BE2C (cell line): ENCODE measurements at regions not wholly inside any gene's neighbourhood (a gene's known extent, or its start where the extent isn't known, plus 50 kb on each side); places are given as distances from the start of the nearest gene placed in this dataset.

ENCODE experiments used
- DNase-seq: peaks from one replicate; pipeline ENCODE4 v3.0.0-alpha.2; 2020
- H3K27me3 ChIP-seq: fragments of 250-450 bp; sonication (Bioruptor Pico); 2 replicates; pipeline ENCODE4 v1.5.1; 2020; ENCODE audit warnings: mild to moderate bottlenecking
- H3K36me3 ChIP-seq: fragments of 250-450 bp; sonication (Bioruptor Pico); 2 replicates; pipeline ENCODE4 v1.5.1; 2020; ENCODE audit warnings: mild to moderate bottlenecking
- H3K4me1 ChIP-seq: fragments of 250-450 bp; sonication (Bioruptor Pico); 2 replicates; pipeline ENCODE4 v1.5.1; 2020
- H3K4me3 ChIP-seq: 2 replicates; pipeline ENCODE4 v1.5.1; 2011; ENCODE audit warnings: low read depth, low read length
- H3K9me3 ChIP-seq: fragments of 250-450 bp; sonication (Bioruptor Pico); 2 replicates; pipeline ENCODE4 v1.5.1; 2020
- CTCF ChIP-seq: IDR thresholded peaks from 2 replicates; pipeline ENCODE4 v1.5.1; 2012; ENCODE audit warnings: mild to moderate bottlenecking, low read depth, low read length

GRCh38 chr12:24008166-24008565, 58.7 kb upstream of the SOX5 start:
- Histone ChIP-seq H3K4me3 (no peak overlapping the region), H3K9me3 (no peaks in the 10 kb centered on the region), H3K27me3 (no peaks in the 10 kb centered on the region; the same call in 1 of the 2 replicates), H3K4me1 (no peaks in the 10 kb centered on the region), H3K36me3 (no peaks in the 10 kb centered on the region)
- TF ChIP-seq CTCF = no peak
- DNase-seq = no peak
